A673 (cell line): ENCODE measurements at regions not wholly inside any gene's neighbourhood (a gene's known extent, or its start where the extent isn't known, plus 50 kb on each side); places are given as distances from the start of the nearest gene placed in this dataset.
A peak's percentile ranks its signal among the peaks of the same experiment; 100 is the strongest.

Source experiments
- BruUV-seq: library from RNA; stranded (reverse); fragments of 400-500 nt; replicated peaks from 2 replicates; lab custom pipeline; 2021; lab: Mats Ljungman, UMichigan
- CTCF ChIA-PET: fragments of 300-600 bp; sonication (Branson Sonifier 250); formaldehyde crosslinking; loops from one replicate; lab custom pipeline; 2022; ENCODE audit warnings: antibody characterized with exemption; lab: Charles Lee
- POLR2A ChIA-PET: fragments of 300-600 bp; sonication (Branson Sonifier 250); formaldehyde crosslinking; loops from one replicate; lab custom pipeline; 2022; ENCODE audit warnings: antibody characterized with exemption; ENCODE audit not compliant: low non-redundant PET; lab: Charles Lee
- DNase-seq: peaks from one replicate; pipeline ENCODE4 v3.0.0-alpha.2; 2015; ENCODE audit warnings: low spot score
- H3K27ac ChIP-seq: fragments of 200-600 bp; sonication (generic); 2 replicates; pipeline ENCODE4 v1.5.1; 2016; ENCODE audit warnings: mixed run types, low read depth, mild to moderate bottlenecking, mixed read lengths, antibody characterized with exemption, low read length; ENCODE audit not compliant: poor library complexity, severe bottlenecking
- H3K27me3 ChIP-seq: fragments of 200-600 bp; sonication (generic); replicated peaks from 2 replicates; pipeline ENCODE4 v1.6.1; 2017; ENCODE audit warnings: mixed run types, low read depth, mild to moderate bottlenecking, mixed read lengths, antibody characterized with exemption, low read length; ENCODE audit not compliant: insufficient read depth, poor library complexity
- H3K36me3 ChIP-seq: fragments of 200-600 bp; sonication (generic); 2 replicates; pipeline ENCODE4 v1.6.1; 2016; ENCODE audit warnings: mixed run types, mild to moderate bottlenecking, mixed read lengths, antibody characterized with exemption, low read length; ENCODE audit not compliant: insufficient read depth, poor library complexity, severe bottlenecking
- H3K4me1 ChIP-seq: fragments of 200-600 bp; sonication (generic); 2 replicates; pipeline ENCODE4 v1.6.1; 2017; ENCODE audit warnings: mixed run types, mild to moderate bottlenecking, mixed read lengths, antibody characterized with exemption, low read length; ENCODE audit not compliant: insufficient read depth, poor library complexity, severe bottlenecking
- H3K4me3 ChIP-seq: fragments of 200-600 bp; sonication (generic); 2 replicates; pipeline ENCODE4 v1.5.1; 2016; ENCODE audit warnings: low read depth, mixed run types, mild to moderate bottlenecking, mixed read lengths, low read length; ENCODE audit not compliant: poor library complexity, severe bottlenecking
- H3K9me3 ChIP-seq: fragments of 200-600 bp; sonication (generic); 2 replicates; pipeline ENCODE4 v1.6.1; 2016; ENCODE audit warnings: mixed run types, low read depth, mild to moderate bottlenecking, mixed read lengths, antibody characterized with exemption, low read length; ENCODE audit not compliant: poor library complexity, severe bottlenecking
- CTCF ChIP-seq: fragments of 300-800, 200-600 bp; sonication (generic); conservative IDR thresholded peaks from 2 replicates; pipeline ENCODE4 v1.5.1; 2017; ENCODE audit warnings: low read depth, mild to moderate bottlenecking, antibody characterized with exemption, low read length, moderate library complexity, mixed read lengths
- EZH2 ChIP-seq: fragments of 200-600 bp; sonication (generic); IDR thresholded peaks from 2 replicates; pipeline ENCODE4 v1.6.1; 2017; ENCODE audit warnings: borderline replicate concordance, low read depth, mild to moderate bottlenecking, mixed read lengths, antibody characterized with exemption, low read length; ENCODE audit not compliant: poor library complexity, severe bottlenecking
- intact Hi-C: fragments of 100-400 bp; cut with micrococcal nuclease; formaldehyde crosslinking; loops from one replicate; pipeline ENCODE4 v1.10.0; 2022; ENCODE audit not compliant: unreplicated experiment

- Histone ChIP-seq H3K4me3 (no peak overlapping the region), H3K9me3 (no peaks in the 10 kb centered on the region), H3K27me3 (no peaks in the 10 kb centered on the region), H3K36me3 (no peaks in the 10 kb centered on the region), H3K27ac (no peak overlapping the region), H3K4me1 (peaks cover 45% of the 10 kb centered on the region)
- ChIA-PET CTCF (no interaction called here), POLR2A (no interaction called here)
- no TSS peak for BruUV-seq
- no peak for DNase-seq
- intact Hi-C loops = no loop called here
- TF ChIP-seq EZH2 (no peak), CTCF (no peak)
Measured at GRCh38 chr9:88816591-88816990, 174.7 kb upstream of the S1PR3 start.

- no peak for TF ChIP-seq EZH2
- no peak for TF ChIP-seq CTCF
- BruUV-seq = no TSS peak
- peaks cover 45% of the 10 kb centered on the region for H3K4me1 ChIP-seq
- no peaks in the 10 kb centered on the region for H3K9me3 ChIP-seq
- intact Hi-C loops = no loop called here
- CTCF ChIA-PET = no interaction called here
- DNase-seq = no peak
- POLR2A ChIA-PET = no interaction called here
- H3K4me3 ChIP-seq = no peak overlapping the region
- no peak overlapping the region for H3K27ac ChIP-seq
- no peaks in the 10 kb centered on the region for H3K36me3 ChIP-seq
- H3K27me3 ChIP-seq = no peaks in the 10 kb centered on the region
Measured at GRCh38 chr9:88817628-88818027, 173.6 kb upstream of the S1PR3 start.

GRCh38 chr9:88818495-88819201, 172.6 kb upstream of the S1PR3 start:
- peak; percentile 89 for DNase-seq
- TF ChIP-seq EZH2 = no peak
- no peak for TF ChIP-seq CTCF
- Histone ChIP-seq H3K4me3 (no peak overlapping the region), H3K36me3 (no peaks in the 10 kb centered on the region), H3K9me3 (no peaks in the 10 kb centered on the region), H3K27ac (no peak overlapping the region), H3K27me3 (no peaks in the 10 kb centered on the region), H3K4me1 (peaks cover 44% of the 10 kb centered on the region)
- BruUV-seq = no TSS peak
- intact Hi-C loops = no loop called here
- ChIA-PET CTCF (no interaction called here), POLR2A (interaction anchor here (0.6 kb wide), 1 partner anchor 17 kb away, joined by 3 read pairs; no protein-coding TSS in a partner anchor)
